H9 (cell line): ENCODE measurements at regions not wholly inside any gene's neighbourhood (a gene's known extent, or its start where the extent isn't known, plus 50 kb on each side); places are given as distances from the start of the nearest gene placed in this dataset.

Experiments used
- DNase-seq: peaks from one replicate; pipeline ENCODE4 v3.0.0-alpha.2; 2017
- H2AFZ ChIP-seq: one replicate; pipeline ENCODE4 v1.6.1; 2013; ENCODE audit warnings: mild to moderate bottlenecking, low read length, control low read depth, moderate library complexity
- H2AK5ac ChIP-seq: 2 replicates; pipeline ENCODE4 v1.6.1; 2013; ENCODE audit warnings: low read length, control low read depth, mixed read lengths; ENCODE audit not compliant: insufficient read length
- H2BK120ac ChIP-seq: one replicate; pipeline ENCODE4 v1.6.1; 2013; ENCODE audit warnings: low read depth, mild to moderate bottlenecking, low read length, control low read depth, inconsistent platforms; ENCODE audit not compliant: poor library complexity, severe bottlenecking
- H2BK12ac ChIP-seq: 2 replicates; pipeline ENCODE4 v1.6.1; 2013; ENCODE audit warnings: low read length, control low read depth, mixed read lengths, low read depth; ENCODE audit not compliant: insufficient read length
- H2BK15ac ChIP-seq: 2 replicates; pipeline ENCODE4 v1.6.1; 2013; ENCODE audit warnings: low read depth, low read length, control low read depth
- H2BK20ac ChIP-seq: one replicate; pipeline ENCODE4 v1.6.1; 2013; ENCODE audit warnings: low read depth, mild to moderate bottlenecking, low read length, control low read depth, inconsistent platforms; ENCODE audit not compliant: poor library complexity, severe bottlenecking
- H2BK5ac ChIP-seq: 2 replicates; pipeline ENCODE4 v1.6.1; 2013; ENCODE audit warnings: low read length, control low read depth, mixed read lengths; ENCODE audit not compliant: insufficient read length
- H3K14ac ChIP-seq: 2 replicates; pipeline ENCODE4 v1.6.1; 2013; ENCODE audit warnings: low read length, control low read depth; ENCODE audit not compliant: insufficient read depth
- H3K18ac ChIP-seq: 2 replicates; pipeline ENCODE4 v1.6.1; 2013; ENCODE audit warnings: low read depth, mild to moderate bottlenecking, mixed read lengths, low read length, control low read depth; ENCODE audit not compliant: insufficient read length
- H3K23ac ChIP-seq: 2 replicates; pipeline ENCODE4 v1.6.1; 2013; ENCODE audit warnings: low read length, control low read depth, mixed read lengths, low read depth; ENCODE audit not compliant: insufficient read length
- H3K23me2 ChIP-seq: 2 replicates; pipeline ENCODE4 v1.6.1; 2013; ENCODE audit warnings: low read depth, mild to moderate bottlenecking, mixed read lengths, low read length, control low read depth; ENCODE audit not compliant: insufficient read length, poor library complexity, severe bottlenecking
- H3K27ac ChIP-seq: 2 replicates; pipeline ENCODE4 v1.5.1; 2013; ENCODE audit warnings: low read length, control low read depth, mixed read lengths, low read depth; ENCODE audit not compliant: insufficient read length
- H3K27me3 ChIP-seq: 2 replicates; pipeline ENCODE4 v1.6.1; 2013; ENCODE audit warnings: low read length, control low read depth, inconsistent platforms; ENCODE audit not compliant: insufficient read depth
- H3K4ac ChIP-seq: 2 replicates; pipeline ENCODE4 v1.6.1; 2013; ENCODE audit warnings: low read depth, mild to moderate bottlenecking, control low read depth, inconsistent platforms, low read length, moderate library complexity
- H3K4me1 ChIP-seq: 2 replicates; pipeline ENCODE4 v1.6.1; 2013; ENCODE audit warnings: low read length, control low read depth, inconsistent platforms; ENCODE audit not compliant: insufficient read depth
- H3K4me2 ChIP-seq: 2 replicates; pipeline ENCODE4 v1.6.1; 2013; ENCODE audit warnings: low read length, control low read depth, mixed read lengths; ENCODE audit not compliant: insufficient read length, insufficient read depth
- H3K56ac ChIP-seq: 2 replicates; pipeline ENCODE4 v1.6.1; 2013; ENCODE audit warnings: low read depth, mild to moderate bottlenecking, mixed read lengths, low read length, control low read depth; ENCODE audit not compliant: insufficient read length
- H3K79me1 ChIP-seq: 2 replicates; pipeline ENCODE4 v1.6.1; 2013; ENCODE audit warnings: low read depth, mild to moderate bottlenecking, moderate library complexity, low read length, control low read depth, inconsistent platforms; ENCODE audit not compliant: insufficient read depth, poor library complexity, severe bottlenecking
- H3K79me2 ChIP-seq: 2 replicates; pipeline ENCODE4 v1.6.1; 2013; ENCODE audit warnings: low read length, control low read depth, inconsistent platforms; ENCODE audit not compliant: insufficient read depth
- H3K9ac ChIP-seq: 2 replicates; pipeline ENCODE4 v1.6.1; 2013; ENCODE audit warnings: low read length, control low read depth, mixed read lengths; ENCODE audit not compliant: insufficient read length; ENCODE audit errors: extremely low read depth
- H3K9me3 ChIP-seq: one replicate; pipeline ENCODE4 v1.6.1; 2013; ENCODE audit warnings: low read depth, low read length, inconsistent platforms; ENCODE audit not compliant: control insufficient read depth
- H3T11ph ChIP-seq: one replicate; pipeline ENCODE4 v1.6.1; 2013; ENCODE audit warnings: mild to moderate bottlenecking, low read length, control low read depth, inconsistent platforms
- H4K20me1 ChIP-seq: one replicate; pipeline ENCODE4 v1.6.1; 2013; ENCODE audit not compliant: control insufficient read depth, insufficient read length, insufficient read depth
- H4K5ac ChIP-seq: 2 replicates; pipeline ENCODE4 v1.6.1; 2013; ENCODE audit warnings: low read depth, mild to moderate bottlenecking, mixed read lengths, low read length, control low read depth; ENCODE audit not compliant: insufficient read length
- H4K8ac ChIP-seq: replicated peaks from 2 replicates; pipeline ENCODE4 v1.6.1; 2013; ENCODE audit warnings: low read length, control low read depth, mixed read lengths, low read depth; ENCODE audit not compliant: insufficient read length
- H4K91ac ChIP-seq: 2 replicates; pipeline ENCODE4 v1.6.1; 2013; ENCODE audit warnings: low read depth, mild to moderate bottlenecking, moderate library complexity, mixed read lengths, low read length, control low read depth; ENCODE audit not compliant: insufficient read length
- H3K27ac Mint-ChIP-seq, 3 experiments: 2 replicates in 2 of 3; 3 replicates in 1 of 3; pipeline ENCODE4 v1.8.0; 2020 to 2021; ENCODE audit warnings: mixed read lengths in 3 of 3, mild to moderate bottlenecking in 1 of 3, moderate library complexity in 1 of 3
- H3K27me3 Mint-ChIP-seq: 2 replicates; pipeline ENCODE4 v1.8.0; 2021; ENCODE audit warnings: low read depth, mild to moderate bottlenecking, moderate library complexity, mixed read lengths
- H3K36me3 Mint-ChIP-seq, 3 experiments: 2 replicates in 2 of 3; 3 replicates in 1 of 3; pipeline ENCODE4 v1.8.0; 2020 to 2021; ENCODE audit warnings: low read depth in 3 of 3, mixed read lengths in 3 of 3; ENCODE audit not compliant: insufficient read depth in 1 of 3
- H3K4me1 Mint-ChIP-seq, 2 experiments: 2 replicates each; pipeline ENCODE4 v1.8.0; 2020; ENCODE audit warnings: mixed read lengths in 2 of 2
- H3K4me3 Mint-ChIP-seq, 2 experiments: 2 replicates in 1 of 2; 3 replicates in 1 of 2; pipeline ENCODE4 v1.8.0; 2020 to 2021; ENCODE audit warnings: mild to moderate bottlenecking in 2 of 2, mixed read lengths in 2 of 2, moderate library complexity in 1 of 2
- H3K9me3 Mint-ChIP-seq, 2 experiments: 2 replicates in 1 of 2; 3 replicates in 1 of 2; pipeline ENCODE4 v1.8.0; 2020; ENCODE audit warnings: mild to moderate bottlenecking in 2 of 2, mixed read lengths in 2 of 2, moderate library complexity in 1 of 2
- WGBS: extraction: QIAGEN DNeasy Blood & Tissue Kit; methylation state at CpG from one replicate; pipeline ENCODE4 v1.1.7; 2013; ENCODE audit warnings: missing lambda C conversion rate, low lambda C conversion rate, mixed read lengths; ENCODE audit not compliant: insufficient read length; ENCODE audit errors: extremely low coverage; 5-methylcytosine and 5-hydroxymethylcytosine counted together
- TF ChIP-seq, protein P1 (sequence below): fragments of 200-600 bp; sonication (generic); conservative IDR thresholded peaks from 3 replicates; pipeline ENCODE4 v1.8.0; 2021; ENCODE audit warnings: antibody characterized with exemption, mild to moderate bottlenecking

DNA sequence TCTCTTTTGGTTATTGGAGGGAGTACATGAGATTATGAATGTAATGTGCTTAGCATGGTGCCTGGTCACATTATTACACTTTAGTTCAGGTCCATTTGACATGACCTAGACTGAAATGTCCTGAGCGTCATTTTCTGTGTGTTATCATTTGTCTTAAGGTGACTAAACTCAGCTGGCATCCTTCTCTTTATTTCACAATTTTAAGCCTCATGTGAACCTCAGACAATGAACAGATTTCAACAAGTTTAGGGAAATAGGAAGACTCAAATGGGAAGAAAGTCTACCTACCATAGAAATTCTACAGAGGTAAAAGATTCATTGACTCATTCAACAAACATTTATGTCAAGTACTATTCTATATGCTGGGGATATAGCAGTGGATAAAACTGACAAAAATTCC, 70.2 kb upstream of the EXOC6 start:
- Histone ChIP-seq H3K18ac (no peak overlapping the region), H3K27ac (no peak overlapping the region), H4K20me1 (no peaks in the 10 kb centered on the region), H3K9ac (no peak overlapping the region), H3K23ac (no peak overlapping the region), H4K91ac (no peak overlapping the region), H2BK12ac (no peak overlapping the region), H2BK15ac (no peak overlapping the region), H3K27me3 (no peaks in the 10 kb centered on the region), H2BK120ac (no peak overlapping the region), H3T11ph (no peak overlapping the region), H2BK5ac (no peak overlapping the region), H2AK5ac (no peak overlapping the region), H3K9me3 (no peaks in the 10 kb centered on the region), H3K4me1 (no peaks in the 10 kb centered on the region), H4K8ac (no peak overlapping the region), H2BK20ac (no peak overlapping the region), H3K4ac (no peak overlapping the region), H3K14ac (no peak overlapping the region), H2AFZ (no peak overlapping the region), H4K5ac (no peak overlapping the region), H3K23me2 (no peaks in the 10 kb centered on the region), H3K4me2 (no peak overlapping the region), H3K79me2 (no peaks in the 10 kb centered on the region), H3K79me1 (no peaks in the 10 kb centered on the region), H3K56ac (no peak overlapping the region)
- no CpG with 5 or more reads among the region's 1 CpG for WGBS
- Mint-ChIP-seq H3K27ac (no peak overlapping the region), H3K27me3 (peaks cover 9% of the 10 kb centered on the region), H3K4me3 (no peak overlapping the region), H3K36me3 (no peaks in the 10 kb centered on the region), H3K4me1 (0 out of 4 replicates have a peak, but pooled peaks cover 0 to 3% of the 10 kb centered on the region in 2 experiments), H3K9me3 (no peaks in the 10 kb centered on the region)
- TF ChIP-seq, protein P1, sequence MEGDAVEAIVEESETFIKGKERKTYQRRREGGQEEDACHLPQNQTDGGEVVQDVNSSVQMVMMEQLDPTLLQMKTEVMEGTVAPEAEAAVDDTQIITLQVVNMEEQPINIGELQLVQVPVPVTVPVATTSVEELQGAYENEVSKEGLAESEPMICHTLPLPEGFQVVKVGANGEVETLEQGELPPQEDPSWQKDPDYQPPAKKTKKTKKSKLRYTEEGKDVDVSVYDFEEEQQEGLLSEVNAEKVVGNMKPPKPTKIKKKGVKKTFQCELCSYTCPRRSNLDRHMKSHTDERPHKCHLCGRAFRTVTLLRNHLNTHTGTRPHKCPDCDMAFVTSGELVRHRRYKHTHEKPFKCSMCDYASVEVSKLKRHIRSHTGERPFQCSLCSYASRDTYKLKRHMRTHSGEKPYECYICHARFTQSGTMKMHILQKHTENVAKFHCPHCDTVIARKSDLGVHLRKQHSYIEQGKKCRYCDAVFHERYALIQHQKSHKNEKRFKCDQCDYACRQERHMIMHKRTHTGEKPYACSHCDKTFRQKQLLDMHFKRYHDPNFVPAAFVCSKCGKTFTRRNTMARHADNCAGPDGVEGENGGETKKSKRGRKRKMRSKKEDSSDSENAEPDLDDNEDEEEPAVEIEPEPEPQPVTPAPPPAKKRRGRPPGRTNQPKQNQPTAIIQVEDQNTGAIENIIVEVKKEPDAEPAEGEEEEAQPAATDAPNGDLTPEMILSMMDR = no peak
- no peak for DNase-seq
